Activated naive CD4-positive, alpha-beta T cell treated with anti-CD3 and anti-CD28 coated beads, Interleukin-2, amount 50 U/mL, for 16 hours (primary cell): ENCODE measurements at regions not wholly inside any gene's neighbourhood (a gene's known extent, or its start where the extent isn't known, plus 50 kb on each side); places are given as distances from the start of the nearest gene placed in this dataset.

Experiments
- DNase-seq: peaks from one replicate; pipeline ENCODE4 v3.0.0-alpha.2; 2020

- DNase-seq: no peak
Measured at GRCh38 chr21:15247613-15248012, 182.8 kb upstream of the NRIP1 start.

GRCh38 chr21:15249285-15249993 is 184.6 kb upstream of the NRIP1 start:
- no peak for DNase-seq

GRCh38 chr21:15250384-15250783 is 185.6 kb upstream of the NRIP1 start:
- no peak for DNase-seq

GRCh38 chr21:15252431-15252830 is 187.6 kb upstream of the NRIP1 start:
- DNase-seq: no peak

GRCh38 chr21:15254111-15254510 is 189.3 kb upstream of the NRIP1 start:
- DNase-seq: no peak

- no peak for DNase-seq
Measured at GRCh38 chr21:15255261-15255660, 190.5 kb upstream of the NRIP1 start.

GRCh38 chr21:15255763-15256162 is 191.0 kb upstream of the NRIP1 start:
- no peak for DNase-seq

- no peak for DNase-seq
Measured at GRCh38 chr21:15256996-15257395, 192.2 kb upstream of the NRIP1 start.

- no peak for DNase-seq
Measured at GRCh38 chr21:15257646-15258045, 192.8 kb upstream of the NRIP1 start.

GRCh38 chr21:15259824-15260223 is 195.0 kb upstream of the NRIP1 start:
- DNase-seq: no peak

GRCh38 chr21:15260604-15261003 is 195.8 kb upstream of the NRIP1 start:
- no peak for DNase-seq

GRCh38 chr21:15264084-15264665 is 199.4 kb upstream of the NRIP1 start:
- no peak for DNase-seq

GRCh38 chr21:15272171-15272570 is 207.4 kb upstream of the NRIP1 start:
- no peak for DNase-seq

- DNase-seq: no peak
Measured at GRCh38 chr21:15272591-15272990, 207.8 kb upstream of the NRIP1 start.

- DNase-seq: no peak
Measured at GRCh38 chr21:15273244-15273643, 208.4 kb upstream of the NRIP1 start.

- DNase-seq: no peak
Measured at GRCh38 chr21:15274701-15275485, 210.1 kb upstream of the NRIP1 start.

- DNase-seq: no peak
Measured at GRCh38 chr21:15275615-15276235, 210.9 kb upstream of the NRIP1 start.

GRCh38 chr21:15276243-15276642 is 211.4 kb upstream of the NRIP1 start:
- no peak for DNase-seq

- no peak for DNase-seq
Measured at GRCh38 chr21:15277466-15277865, 212.7 kb upstream of the NRIP1 start.

GRCh38 chr21:15278279-15278678 is 213.5 kb upstream of the NRIP1 start:
- DNase-seq: no peak

- DNase-seq: no peak
Measured at GRCh38 chr21:15278851-15279250, 214.1 kb upstream of the NRIP1 start.

GRCh38 chr21:15279482-15279881 is 214.7 kb upstream of the NRIP1 start:
- no peak for DNase-seq

GRCh38 chr21:15281714-15282113 is 216.9 kb upstream of the NRIP1 start:
- no peak for DNase-seq

- DNase-seq: no peak
Measured at GRCh38 chr21:15282665-15283064, 217.9 kb upstream of the NRIP1 start.
